GM18858 (cell line): ENCODE measurements at regions not wholly inside any gene's neighbourhood (a gene's known extent, or its start where the extent isn't known, plus 50 kb on each side); places are given as distances from the start of the nearest gene placed in this dataset.
A peak's percentile ranks its signal among the peaks of the same experiment; 100 is the strongest.

Experiments used
- ATAC-seq: cut with Tn5 transposase; IDR thresholded peaks from one replicate; pipeline ENCODE4 v1.9.1; 2021; ENCODE audit not compliant: unreplicated experiment

DNA sequence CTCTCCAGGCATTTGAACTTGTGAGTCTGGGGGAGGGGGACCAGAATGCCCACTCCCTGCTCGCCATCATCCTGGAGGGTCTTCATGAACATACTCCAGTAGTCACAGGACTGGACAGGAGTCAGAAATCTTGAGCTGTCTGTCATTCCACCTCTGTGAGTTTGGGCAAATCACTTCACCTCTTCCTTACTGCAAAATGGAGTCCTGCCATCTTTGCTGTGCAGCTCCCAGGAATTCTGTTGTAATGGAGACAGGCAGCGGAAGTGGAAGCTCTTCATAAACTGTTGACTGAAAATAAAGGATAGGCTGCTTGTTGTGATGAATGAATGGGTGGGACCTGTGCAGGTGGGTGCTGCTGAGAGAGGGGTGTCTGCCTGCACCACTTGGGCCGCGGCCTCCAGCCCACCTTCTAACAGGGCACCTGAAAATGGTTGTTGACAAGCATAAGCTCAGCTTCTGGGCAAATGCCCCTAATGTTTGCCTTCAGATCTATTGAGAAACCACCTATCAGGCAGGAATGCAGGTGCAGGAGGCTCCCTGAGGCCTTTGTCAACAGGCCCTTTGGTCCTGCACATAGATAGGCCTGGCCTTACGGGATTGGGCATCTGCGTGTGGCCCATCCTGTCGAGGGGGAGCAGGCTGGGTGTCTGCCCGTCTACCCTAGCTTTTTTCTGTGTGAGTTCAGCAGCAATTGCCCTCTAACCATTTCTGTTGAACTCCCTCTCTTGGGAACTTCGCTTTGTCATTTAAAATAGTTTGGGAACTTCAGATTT lies 321.0 kb downstream of the RPS6KC1 start:
- no peak for ATAC-seq

DNA sequence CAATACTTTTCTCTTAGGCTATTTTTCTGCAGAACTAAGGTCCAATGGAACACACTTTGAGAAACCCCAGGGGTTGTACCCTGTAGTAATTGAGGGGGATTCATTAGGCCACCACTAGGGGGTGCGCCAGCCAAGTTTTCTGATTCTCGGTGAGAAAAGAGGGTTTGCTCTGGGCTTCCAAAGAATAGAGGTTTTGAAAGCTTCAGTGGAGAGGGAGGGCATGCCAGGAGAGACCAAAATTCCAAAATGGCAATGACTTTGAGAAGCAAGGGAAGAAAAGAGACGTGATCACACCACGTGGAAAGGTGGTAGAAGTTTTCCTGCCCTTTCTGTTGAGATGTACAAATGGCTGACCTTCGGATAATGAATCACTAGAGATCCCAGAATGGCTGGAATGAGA lies 323.3 kb downstream of the RPS6KC1 start:
- ATAC-seq: peak; percentile 78

DNA sequence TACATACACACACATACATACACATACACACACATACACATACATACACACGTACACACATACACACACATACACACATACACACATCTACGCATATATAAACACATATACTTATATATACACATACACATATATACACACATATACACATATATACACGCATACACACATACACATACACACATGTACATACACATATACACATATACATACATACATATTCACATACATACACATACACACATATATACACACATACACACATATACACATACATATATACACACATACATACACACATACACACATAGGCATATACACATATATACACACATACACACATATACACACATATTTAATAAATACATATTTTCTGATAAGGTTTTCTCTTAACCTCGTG lies 324.0 kb downstream of the RPS6KC1 start:
- ATAC-seq: no peak

GRCh38 chr1:213376862-213377372 lies 325.9 kb downstream of the RPS6KC1 start:
- ATAC-seq: no peak

GRCh38 chr1:213380865-213381264 lies 329.8 kb downstream of the RPS6KC1 start:
- ATAC-seq: no peak

- no peak for ATAC-seq
Measured at GRCh38 chr1:213381572-213382084, 330.6 kb downstream of the RPS6KC1 start.

GRCh38 chr1:213383465-213383864 lies 332.4 kb downstream of the RPS6KC1 start:
- no peak for ATAC-seq

- ATAC-seq: no peak
Measured at GRCh38 chr1:213385201-213385600, 334.2 kb downstream of the RPS6KC1 start.

- no peak for ATAC-seq
Measured at GRCh38 chr1:213385806-213386324, 334.8 kb downstream of the RPS6KC1 start.

DNA sequence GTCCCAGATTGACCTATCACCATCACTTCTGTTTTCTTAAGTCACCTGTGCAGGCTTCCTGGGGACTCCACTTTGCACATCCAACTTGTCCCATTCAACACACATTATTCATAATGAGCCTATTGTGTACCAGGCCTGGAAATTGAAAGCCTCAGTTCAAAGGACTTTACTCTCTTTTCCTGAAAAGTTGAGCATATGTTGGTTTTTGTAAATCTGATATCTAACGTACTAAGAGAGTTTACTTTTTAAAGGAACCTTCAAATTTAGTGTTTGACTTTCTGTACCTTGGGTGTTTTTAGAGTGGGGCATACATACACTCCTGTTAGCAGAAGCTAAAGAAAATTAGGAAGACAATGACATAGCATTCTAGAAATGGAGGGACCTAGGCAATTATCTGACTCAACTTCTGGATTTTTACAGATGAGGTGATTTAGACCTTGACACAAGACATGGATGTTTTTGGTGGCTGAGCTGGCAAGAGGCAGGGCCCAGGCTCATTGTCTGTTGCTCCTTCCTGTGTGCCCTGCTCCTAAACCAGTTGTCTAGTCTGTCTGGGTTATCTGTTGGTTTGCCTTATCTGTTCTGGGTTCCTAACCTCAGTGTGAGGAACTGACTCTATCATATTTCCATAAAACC lies 336.5 kb downstream of the RPS6KC1 start:
- ATAC-seq: no peak

- no peak for ATAC-seq
Measured at GRCh38 chr1:213388199-213388598, 337.2 kb downstream of the RPS6KC1 start.

DNA sequence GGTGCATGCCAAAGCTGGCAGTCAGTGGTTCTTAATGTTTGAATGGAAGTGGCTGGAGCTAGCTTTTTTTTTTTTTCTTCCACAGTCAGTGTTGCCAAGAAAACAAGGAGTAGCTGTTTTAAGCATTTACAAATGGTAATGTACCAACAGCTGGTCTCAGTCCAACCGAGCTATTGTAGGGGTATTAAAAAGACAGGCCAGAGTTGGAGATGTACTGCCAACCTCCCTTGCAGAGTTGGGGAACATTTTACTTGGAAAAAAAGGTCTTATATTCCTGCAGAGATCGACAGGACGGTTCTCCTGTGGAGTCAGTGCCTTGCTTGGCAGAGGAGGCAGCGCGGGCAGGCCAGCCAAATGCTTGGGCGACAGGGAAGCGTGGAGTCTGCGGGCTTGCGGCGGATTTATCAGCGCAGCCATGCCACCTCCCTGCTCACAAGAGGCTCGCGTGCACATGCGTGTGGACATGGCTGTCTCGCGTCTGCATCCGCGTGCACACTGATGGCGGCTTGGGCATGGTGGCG lies 338.1 kb downstream of the RPS6KC1 start:
- ATAC-seq: no peak

DNA sequence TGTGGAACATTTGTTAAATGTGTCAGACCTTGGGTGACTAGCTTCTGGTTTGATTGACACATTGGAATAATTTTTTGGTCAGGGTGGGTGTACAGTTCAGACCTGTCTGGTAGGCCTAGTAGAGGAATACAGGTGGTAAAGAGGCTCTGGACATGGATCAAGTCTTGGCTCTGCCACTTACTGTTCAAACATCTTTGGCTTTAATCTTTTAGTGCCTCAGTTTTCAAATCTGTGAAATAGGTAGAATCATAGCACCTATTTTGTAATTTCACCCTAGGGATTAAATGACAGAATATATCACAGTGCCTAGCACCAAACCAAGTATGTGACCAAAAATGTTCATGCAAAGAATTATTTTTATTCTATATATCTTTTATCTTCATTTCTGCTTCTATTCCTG lies 340.4 kb downstream of the RPS6KC1 start:
- ATAC-seq: no peak

DNA sequence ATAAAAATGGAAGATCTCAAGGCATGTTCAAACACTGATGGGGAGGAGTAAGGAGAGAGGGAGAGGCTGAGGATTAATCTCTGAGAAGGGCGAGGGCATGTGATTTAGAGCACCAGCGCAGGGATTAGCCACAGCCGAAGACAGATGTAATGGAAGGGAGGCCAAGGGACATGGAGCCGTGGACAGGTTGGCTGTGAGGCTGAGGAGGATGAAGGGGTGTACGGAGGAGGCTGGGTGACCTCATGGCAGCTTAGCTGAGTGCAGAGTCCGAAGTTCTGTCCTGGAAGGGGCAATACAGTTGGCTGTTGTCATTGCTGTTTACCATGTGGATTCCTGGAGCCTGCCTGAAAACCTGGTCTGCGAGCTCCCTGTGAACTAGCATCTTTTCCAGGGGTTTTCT lies 342.8 kb downstream of the RPS6KC1 start:
- ATAC-seq: no peak

GRCh38 chr1:213394837-213395236 lies 343.8 kb downstream of the RPS6KC1 start:
- no peak for ATAC-seq

GRCh38 chr1:213397638-213398037 lies 346.6 kb downstream of the RPS6KC1 start:
- no peak for ATAC-seq

GRCh38 chr1:213399695-213400094 lies 348.7 kb downstream of the RPS6KC1 start:
- no peak for ATAC-seq

- no peak for ATAC-seq
Measured at GRCh38 chr1:213409208-213409631, 358.2 kb downstream of the RPS6KC1 start.

GRCh38 chr1:213409971-213410370 lies 358.9 kb downstream of the RPS6KC1 start:
- ATAC-seq: no peak

- ATAC-seq: no peak
Measured at GRCh38 chr1:213414346-213414745, 363.3 kb downstream of the RPS6KC1 start.

DNA sequence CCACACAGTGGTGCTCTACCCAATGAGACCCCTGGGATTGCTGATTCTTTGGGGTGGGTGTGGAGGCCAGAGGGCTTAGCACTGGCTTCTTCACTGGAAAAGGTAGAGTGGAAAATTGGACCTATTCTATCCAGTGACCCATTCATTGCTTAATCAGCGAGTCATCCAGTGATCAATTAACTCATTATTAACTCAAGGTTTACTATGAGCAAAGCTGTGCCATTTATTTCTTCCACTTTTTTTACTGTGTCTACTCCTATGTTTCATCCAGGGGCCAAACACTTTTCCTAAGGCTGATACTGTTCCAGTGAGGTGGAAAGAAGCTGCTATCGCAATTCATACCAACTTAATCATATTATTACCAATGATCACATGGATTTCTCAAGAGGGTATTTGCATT lies 363.9 kb downstream of the RPS6KC1 start:
- ATAC-seq: no peak
